ENCODE measurements at regions not wholly inside any gene's neighbourhood (a gene's known extent, or its start where the extent isn't known, plus 50 kb on each side); places are given as distances from the start of the nearest gene placed in this dataset.

- no peaks in the 10 kb centered on the region for H3K9me3 ChIP-seq (ENCODE audit: control insufficient read depth in 4 of 4, low read length in 3 of 4)
- 92% methylated on average over 5 of the region's 5 CpGs for WGBS
Measured at GRCh38 chr2:176934131-176934530, 278.5 kb upstream of the HNRNPA3 start.

More at GRCh38 chr2:176934131-176934530, 278.5 kb upstream of the HNRNPA3 start:
- H3K4me3 ChIP-seq (ENCODE audit: low read depth in 1 of 3, low read length in 3 of 3) = no peak overlapping the region
- H3K27ac ChIP-seq (ENCODE audit: low read depth in 1 of 2, low read length in 2 of 2) = no peak overlapping the region
- H3K27me3 ChIP-seq (ENCODE audit: control insufficient read depth in 4 of 4, insufficient read depth in 4 of 4, low read length in 3 of 4) = peaks cover 0 to 7% (median 0%) of the 10 kb centered on the region in 4 donors
- no peaks in the 10 kb centered on the region for H3K36me3 ChIP-seq (ENCODE audit: control insufficient read depth in 4 of 4, insufficient read depth in 3 of 4, low read depth in 1 of 4, low read length in 3 of 4)
- no peaks in the 10 kb centered on the region for H3K4me1 ChIP-seq (ENCODE audit: control insufficient read depth in 4 of 4, insufficient read depth in 4 of 4, low read length in 3 of 4)
- DNase-seq (ENCODE audit: low spot score) = no peak
- TF ChIP-seq EGR1 (IDR thresholded peaks at IDR 0.05; ENCODE audit: low read depth in 2 of 2) (no peak), ZBTB33 (IDR thresholded peaks at IDR 0.05) (no peak), RAD21 (IDR thresholded peaks at IDR 0.05) (no peak), FOXA1 (IDR thresholded peaks at IDR 0.05) (no peak), JUND (IDR thresholded peaks at IDR 0.05) (no peak), SP1 (IDR thresholded peaks at IDR 0.05) (no peak), RXRA (IDR thresholded peaks at IDR 0.05) (no peak), CTCF (IDR thresholded peaks at IDR 0.05; ENCODE audit: low read depth, low read length, missing input control) (no peak), TAF1 (conservative IDR thresholded peaks at IDR 0.05) (no peak), FOXA2 (IDR thresholded peaks at IDR 0.05) (no peak), MAX (IDR thresholded peaks at IDR 0.05) (no peak), HNF4A (conservative IDR thresholded peaks at IDR 0.05) (no peak), ATF3 (IDR thresholded peaks at IDR 0.05) (no peak), HNF4G (IDR thresholded peaks at IDR 0.05) (no peak), REST (IDR thresholded peaks at IDR 0.05) (no peak)
- H3K9ac ChIP-seq (ENCODE audit: low read depth in 1 of 2, low read length in 2 of 2) = no peak overlapping the region
